BJ (cell line): ENCODE measurements at regions not wholly inside any gene's neighbourhood (a gene's known extent, or its start where the extent isn't known, plus 50 kb on each side); places are given as distances from the start of the nearest gene placed in this dataset.

Source experiments
- CTCF ChIA-PET: fragments of 350-600 bp; formaldehyde crosslinking; extraction: SDS; loops from one replicate; lab custom pipeline; 2021; ENCODE audit warnings: antibody characterized with exemption, inconsistent platforms; lab: Yijun Ruan, JAX
- POLR2A ChIA-PET: fragments of 300-600 bp; sonication (Branson Sonifier 250); formaldehyde crosslinking; extraction: SDS; loops from one replicate; lab custom pipeline; 2021; ENCODE audit warnings: antibody characterized with exemption; lab: Charles Lee
- DNase-seq: peaks from one replicate; pipeline ENCODE4 v3.0.0-alpha.2; 2011; ENCODE audit warnings: low read depth
- H3K27me3 ChIP-seq: 2 replicates; pipeline ENCODE4 v1.6.0; 2011; ENCODE audit warnings: low read length; ENCODE audit not compliant: control insufficient read depth, insufficient read depth
- H3K36me3 ChIP-seq: 2 replicates; pipeline ENCODE4 v1.5.1; 2011; ENCODE audit warnings: low read length; ENCODE audit not compliant: control insufficient read depth, insufficient read depth
- H3K4me3 ChIP-seq: 2 replicates; pipeline ENCODE4 v1.5.1; 2011; ENCODE audit warnings: low read depth, mild to moderate bottlenecking, control low read depth, low read length
- TF ChIP-seq, protein P1 (sequence below): IDR thresholded peaks from 2 replicates; pipeline ENCODE4 v1.5.1; 2011; ENCODE audit warnings: low read depth, mild to moderate bottlenecking, control low read depth, inconsistent platforms, low read length, moderate library complexity; ENCODE audit not compliant: insufficient read depth

- POLR2A ChIA-PET: no interaction called here
- CTCF ChIA-PET: no interaction called here
- DNase-seq: no peak
- Histone ChIP-seq H3K36me3 (no peaks in the 10 kb centered on the region), H3K4me3 (no peak overlapping the region), H3K27me3 (no peaks in the 10 kb centered on the region)
- TF ChIP-seq, protein P1, sequence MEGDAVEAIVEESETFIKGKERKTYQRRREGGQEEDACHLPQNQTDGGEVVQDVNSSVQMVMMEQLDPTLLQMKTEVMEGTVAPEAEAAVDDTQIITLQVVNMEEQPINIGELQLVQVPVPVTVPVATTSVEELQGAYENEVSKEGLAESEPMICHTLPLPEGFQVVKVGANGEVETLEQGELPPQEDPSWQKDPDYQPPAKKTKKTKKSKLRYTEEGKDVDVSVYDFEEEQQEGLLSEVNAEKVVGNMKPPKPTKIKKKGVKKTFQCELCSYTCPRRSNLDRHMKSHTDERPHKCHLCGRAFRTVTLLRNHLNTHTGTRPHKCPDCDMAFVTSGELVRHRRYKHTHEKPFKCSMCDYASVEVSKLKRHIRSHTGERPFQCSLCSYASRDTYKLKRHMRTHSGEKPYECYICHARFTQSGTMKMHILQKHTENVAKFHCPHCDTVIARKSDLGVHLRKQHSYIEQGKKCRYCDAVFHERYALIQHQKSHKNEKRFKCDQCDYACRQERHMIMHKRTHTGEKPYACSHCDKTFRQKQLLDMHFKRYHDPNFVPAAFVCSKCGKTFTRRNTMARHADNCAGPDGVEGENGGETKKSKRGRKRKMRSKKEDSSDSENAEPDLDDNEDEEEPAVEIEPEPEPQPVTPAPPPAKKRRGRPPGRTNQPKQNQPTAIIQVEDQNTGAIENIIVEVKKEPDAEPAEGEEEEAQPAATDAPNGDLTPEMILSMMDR: no peak
Measured at GRCh38 chr13:28563609-28564008, 68.7 kb upstream of the FLT1 start.

DNA sequence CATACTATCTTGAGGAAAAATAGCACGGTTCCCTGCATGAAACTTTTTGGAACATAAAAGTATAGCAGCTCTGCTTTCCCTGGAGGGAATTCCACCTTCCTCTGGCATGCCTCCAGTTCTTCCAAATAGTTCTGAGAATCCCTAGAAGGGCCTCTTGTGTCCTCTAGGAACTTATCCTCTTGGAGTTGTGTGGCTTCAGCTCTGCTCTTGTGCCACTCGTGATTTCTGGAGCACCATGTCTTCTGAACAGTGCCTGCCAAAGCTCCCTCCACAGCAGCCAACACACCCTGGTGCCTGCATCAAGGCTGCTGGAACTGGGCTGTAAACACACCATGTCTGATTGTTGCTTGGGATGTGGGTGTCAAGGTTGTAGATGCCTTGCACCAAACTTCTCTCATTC is 65.7 kb upstream of the FLT1 start:
- TF ChIP-seq, protein P1: no peak
- POLR2A ChIA-PET: no interaction called here
- CTCF ChIA-PET: interaction anchor here (1.1 kb wide), 1 partner anchor 12 kb away, joined by 3 read pairs; no protein-coding TSS in a partner anchor

GRCh38 chr13:28559636-28560259 is 64.8 kb upstream of the FLT1 start:
- TF ChIP-seq, protein P1: no peak
- ChIA-PET CTCF (interaction anchor here (1.1 kb wide), 1 partner anchor 11 kb away, joined by 3 read pairs; no protein-coding TSS in a partner anchor), POLR2A (no interaction called here)
- H3K27me3 ChIP-seq: no peaks in the 10 kb centered on the region
- no peak overlapping the region for H3K4me3 ChIP-seq
- H3K36me3 ChIP-seq: no peaks in the 10 kb centered on the region
- no peak for DNase-seq

More for the DNA sequence above, 65.7 kb upstream of the FLT1 start:
- Histone ChIP-seq H3K4me3 (no peak overlapping the region), H3K27me3 (no peaks in the 10 kb centered on the region), H3K36me3 (no peaks in the 10 kb centered on the region)
- no peak for DNase-seq

GRCh38 chr13:28558567-28558966 is 63.6 kb upstream of the FLT1 start:
- no peaks in the 10 kb centered on the region for H3K36me3 ChIP-seq
- ChIA-PET CTCF (no interaction called here), POLR2A (no interaction called here)
- no peak for DNase-seq
- H3K4me3 ChIP-seq: no peak overlapping the region
- TF ChIP-seq, protein P1: no peak
- no peaks in the 10 kb centered on the region for H3K27me3 ChIP-seq

GRCh38 chr13:28557725-28558520 is 63.0 kb upstream of the FLT1 start:
- H3K27me3 ChIP-seq: no peaks in the 10 kb centered on the region
- CTCF ChIA-PET: interaction anchor here (0.8 kb wide), 1 partner anchor 78 kb away, joined by 3 read pairs; no protein-coding TSS in a partner anchor
- no peaks in the 10 kb centered on the region for H3K36me3 ChIP-seq
- DNase-seq: peak; percentile 96
- no peak overlapping the region for H3K4me3 ChIP-seq
- TF ChIP-seq, protein P1: no peak
- POLR2A ChIA-PET: no interaction called here
